ENCODE measurements at regions not wholly inside any gene's neighbourhood (a gene's known extent, or its start where the extent isn't known, plus 50 kb on each side); places are given as distances from the start of the nearest gene placed in this dataset.

- TF ChIP-seq CTCF (IDR thresholded peaks at IDR 0.05) = no peak
- Mint-ChIP-seq H3K27ac (no peak overlapping the region), H3K4me3 (no peak overlapping the region), H3K36me3 (ENCODE audit: low read depth) (no peaks in the 10 kb centered on the region), H3K4me1 (no peaks in the 10 kb centered on the region), H3K9me3 (no peaks in the 10 kb centered on the region), H3K27me3 (ENCODE audit: low read depth, poor library complexity) (no peaks in the 10 kb centered on the region)
- DNase-seq = no peak
Measured at GRCh38 chr4:19382993-19383756, 868.5 kb upstream of the SLIT2 start.

GRCh38 chr4:19381068-19381467 is 870.6 kb upstream of the SLIT2 start:
- Mint-ChIP-seq H3K27ac (no peak overlapping the region), H3K4me3 (no peak overlapping the region), H3K27me3 (ENCODE audit: low read depth, poor library complexity) (no peaks in the 10 kb centered on the region), H3K9me3 (no peaks in the 10 kb centered on the region), H3K4me1 (peaks cover 3% of the 10 kb centered on the region), H3K36me3 (ENCODE audit: low read depth) (no peaks in the 10 kb centered on the region)
- no peak for DNase-seq
- no peak for TF ChIP-seq CTCF (IDR thresholded peaks at IDR 0.05)

- Mint-ChIP-seq H3K4me1 (peaks cover 7% of the 10 kb centered on the region), H3K9me3 (no peaks in the 10 kb centered on the region), H3K27me3 (ENCODE audit: low read depth, poor library complexity) (no peaks in the 10 kb centered on the region), H3K27ac (no peak overlapping the region), H3K4me3 (no peak overlapping the region), H3K36me3 (ENCODE audit: low read depth) (no peaks in the 10 kb centered on the region)
- no peak for TF ChIP-seq CTCF (IDR thresholded peaks at IDR 0.05)
- DNase-seq = no peak
Measured at GRCh38 chr4:19380600-19380999, 871.1 kb upstream of the SLIT2 start.

GRCh38 chr4:19379191-19379708 is 872.5 kb upstream of the SLIT2 start:
- no peak overlapping the region for H3K27ac Mint-ChIP-seq
- H3K36me3 Mint-ChIP-seq (ENCODE audit: low read depth) = no peaks in the 10 kb centered on the region
- TF ChIP-seq CTCF (IDR thresholded peaks at IDR 0.05) = no peak
- no peaks in the 10 kb centered on the region for H3K9me3 Mint-ChIP-seq
- no peak overlapping the region for H3K4me3 Mint-ChIP-seq
- no peak for DNase-seq
- peaks cover 19% of the 10 kb centered on the region for H3K4me1 Mint-ChIP-seq
- no peaks in the 10 kb centered on the region for H3K27me3 Mint-ChIP-seq (ENCODE audit: low read depth, poor library complexity)

GRCh38 chr4:19375931-19376330 is 875.8 kb upstream of the SLIT2 start:
- no peaks in the 10 kb centered on the region for H3K27me3 Mint-ChIP-seq (ENCODE audit: low read depth, poor library complexity)
- TF ChIP-seq CTCF (IDR thresholded peaks at IDR 0.05) = no peak
- DNase-seq = no peak
- H3K4me3 Mint-ChIP-seq = no peak overlapping the region
- H3K36me3 Mint-ChIP-seq (ENCODE audit: low read depth) = no peaks in the 10 kb centered on the region
- H3K4me1 Mint-ChIP-seq = peaks cover 19% of the 10 kb centered on the region
- H3K27ac Mint-ChIP-seq = peak overlapping the region; percentile 61
- no peaks in the 10 kb centered on the region for H3K9me3 Mint-ChIP-seq
